ENCODE measurements at regions not wholly inside any gene's neighbourhood (a gene's known extent, or its start where the extent isn't known, plus 50 kb on each side); places are given as distances from the start of the nearest gene placed in this dataset.

- H3K27ac Mint-ChIP-seq (ENCODE audit: low read depth, unreplicated experiment): no peak overlapping the region
- CTCF ChIA-PET: interaction anchor here (1.0 kb wide), 2 partner anchors 161 to 168 kb away, joined by 3 read pairs; no protein-coding TSS in a partner anchor
- H3K9me3 Mint-ChIP-seq (ENCODE audit: unreplicated experiment): no peaks in the 10 kb centered on the region
- no TSS peak for BruUV-seq (replicated peaks)
- no peaks in the 10 kb centered on the region for H3K27me3 Mint-ChIP-seq (ENCODE audit: insufficient read depth, unreplicated experiment)
- TF ChIP-seq CTCF (IDR thresholded peaks at IDR 0.05; ENCODE audit: unreplicated experiment): no peak
- intact Hi-C loops (cut with micrococcal nuclease): no loop called here
- no peaks in the 10 kb centered on the region for H3K36me3 Mint-ChIP-seq (ENCODE audit: insufficient read depth, unreplicated experiment)
- no peak for DNase-seq (ENCODE audit: unreplicated experiment)
- POLR2A ChIA-PET: no interaction called here
- H3K4me3 Mint-ChIP-seq (ENCODE audit: unreplicated experiment): no peak overlapping the region
- no peaks in the 10 kb centered on the region for H3K4me1 Mint-ChIP-seq (ENCODE audit: insufficient read depth, unreplicated experiment)
Observed at GRCh38 chr5:97365163-97365845, 182.3 kb upstream of the RIOK2 start.

GRCh38 chr5:97365918-97366317 is 182.9 kb upstream of the RIOK2 start:
- Mint-ChIP-seq H3K27me3 (ENCODE audit: insufficient read depth, unreplicated experiment) (no peaks in the 10 kb centered on the region), H3K4me3 (ENCODE audit: unreplicated experiment) (no peak overlapping the region), H3K36me3 (ENCODE audit: insufficient read depth, unreplicated experiment) (no peaks in the 10 kb centered on the region), H3K9me3 (ENCODE audit: unreplicated experiment) (no peaks in the 10 kb centered on the region), H3K4me1 (ENCODE audit: insufficient read depth, unreplicated experiment) (no peaks in the 10 kb centered on the region), H3K27ac (ENCODE audit: low read depth, unreplicated experiment) (no peak overlapping the region)
- TF ChIP-seq CTCF (IDR thresholded peaks at IDR 0.05; ENCODE audit: unreplicated experiment): no peak
- POLR2A ChIA-PET: no interaction called here
- no TSS peak for BruUV-seq (replicated peaks)
- CTCF ChIA-PET: interaction anchor here (0.6 to 1.0 kb wide), 2 partner anchors 15 to 161 kb away, joined by 3 to 4 read pairs; no protein-coding TSS in a partner anchor
- intact Hi-C loops (cut with micrococcal nuclease): no loop called here
- no peak for DNase-seq (ENCODE audit: unreplicated experiment)

GRCh38 chr5:97375959-97376358 is 192.9 kb upstream of the RIOK2 start:
- Mint-ChIP-seq H3K9me3 (ENCODE audit: unreplicated experiment) (no peaks in the 10 kb centered on the region), H3K4me1 (ENCODE audit: insufficient read depth, unreplicated experiment) (no peaks in the 10 kb centered on the region), H3K27me3 (ENCODE audit: insufficient read depth, unreplicated experiment) (no peaks in the 10 kb centered on the region), H3K36me3 (ENCODE audit: insufficient read depth, unreplicated experiment) (no peaks in the 10 kb centered on the region), H3K27ac (ENCODE audit: low read depth, unreplicated experiment) (no peak overlapping the region), H3K4me3 (ENCODE audit: unreplicated experiment) (no peak overlapping the region)
- DNase-seq (ENCODE audit: unreplicated experiment): no peak
- no TSS peak for BruUV-seq (replicated peaks)
- POLR2A ChIA-PET: no interaction called here
- CTCF ChIA-PET: interaction anchor here (0.6 kb wide), 1 partner anchor 1276 kb away, joined by 3 read pairs; no protein-coding TSS in a partner anchor
- TF ChIP-seq CTCF (IDR thresholded peaks at IDR 0.05; ENCODE audit: unreplicated experiment): no peak
- intact Hi-C loops (cut with micrococcal nuclease): no loop called here

GRCh38 chr5:97377582-97377981 is 194.5 kb upstream of the RIOK2 start:
- CTCF ChIA-PET: interaction anchor here (0.9 kb wide), 1 partner anchor 103 kb away, joined by 3 read pairs; no protein-coding TSS in a partner anchor
- POLR2A ChIA-PET: no interaction called here

More at GRCh38 chr5:97377582-97377981, 194.5 kb upstream of the RIOK2 start:
- TF ChIP-seq CTCF (IDR thresholded peaks at IDR 0.05; ENCODE audit: unreplicated experiment): no peak
- Mint-ChIP-seq H3K36me3 (ENCODE audit: insufficient read depth, unreplicated experiment) (no peaks in the 10 kb centered on the region), H3K27me3 (ENCODE audit: insufficient read depth, unreplicated experiment) (no peaks in the 10 kb centered on the region), H3K4me1 (ENCODE audit: insufficient read depth, unreplicated experiment) (no peaks in the 10 kb centered on the region), H3K27ac (ENCODE audit: low read depth, unreplicated experiment) (no peak overlapping the region), H3K4me3 (ENCODE audit: unreplicated experiment) (no peak overlapping the region), H3K9me3 (ENCODE audit: unreplicated experiment) (no peaks in the 10 kb centered on the region)
- DNase-seq (ENCODE audit: unreplicated experiment): no peak
- no TSS peak for BruUV-seq (replicated peaks)
- intact Hi-C loops (cut with micrococcal nuclease): no loop called here
